ENCODE measurements at regions not wholly inside any gene's neighbourhood (a gene's known extent, or its start where the extent isn't known, plus 50 kb on each side); places are given as distances from the start of the nearest gene placed in this dataset.
A peak's percentile ranks its signal among the peaks of the same experiment; 100 is the strongest.

DNA sequence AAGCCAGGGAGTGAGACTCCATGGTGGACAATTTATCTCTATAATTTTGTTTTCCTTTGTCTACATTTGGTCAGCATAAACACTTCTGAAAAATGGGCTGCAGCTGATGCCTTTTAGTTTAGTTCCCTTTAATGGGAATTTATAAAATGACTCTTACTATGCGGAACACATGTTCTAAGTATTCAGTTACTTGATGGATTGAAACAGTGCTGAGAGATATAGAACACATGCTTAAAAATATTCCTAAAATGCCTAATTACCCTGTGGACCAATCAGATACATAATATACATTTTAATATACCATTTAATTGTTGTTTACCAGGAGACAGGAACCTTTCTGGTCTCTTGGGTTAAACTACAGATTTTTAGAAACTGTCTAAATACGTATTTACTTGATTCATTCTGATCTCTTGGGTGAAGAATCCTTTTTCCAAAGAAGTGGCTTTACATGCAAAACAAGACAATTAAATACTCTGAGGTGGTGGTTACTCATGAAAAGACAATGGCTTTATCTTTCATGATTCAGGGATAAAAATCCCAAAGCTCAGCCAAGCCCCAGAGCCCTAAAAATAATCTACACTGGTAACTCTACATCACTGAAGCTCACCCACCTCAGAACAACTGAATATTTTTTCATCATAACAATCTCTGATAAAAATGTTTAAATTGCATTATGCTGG, 128.1 kb upstream of the SERTAD2 start:
- no peak overlapping the region for H3K23ac ChIP-seq (ENCODE audit: low read depth, low read length)
- ChIA-PET POLR2A (ENCODE audit: unreplicated experiment) (no interaction called here), CTCF (interaction anchor here (1.3 kb wide), 1 partner anchor 9 kb away, joined by 4 read pairs; no protein-coding TSS in a partner anchor)
- no peaks in the 10 kb centered on the region for H3K36me3 ChIP-seq (ENCODE audit: control insufficient read depth, insufficient read depth, low read length)
- peaks cover 12% of the 10 kb centered on the region for H3K4me1 ChIP-seq (ENCODE audit: control insufficient read depth, insufficient read depth, low read length)
- H3K79me1 ChIP-seq (ENCODE audit: low read depth in 1 of 2, low read length in 2 of 2): no peaks in the 10 kb centered on the region
- in situ Hi-C loops (cut with MboI; ENCODE audit: low sequenced_read_pairs): no loop called here
- no peak overlapping the region for H3K4me3 ChIP-seq (ENCODE audit: insufficient read depth, low read depth, low read length)
- H3K9me1 ChIP-seq (ENCODE audit: insufficient read depth, low read length): peaks cover 4% of the 10 kb centered on the region; the same call in 1 of the 2 replicates
- H2AK5ac ChIP-seq (ENCODE audit: low read depth, low read length): peak overlapping the region; percentile 24; the same call in 1 of the 2 replicates
- H3K27me3 ChIP-seq (ENCODE audit: control insufficient read depth, insufficient read depth, low read length): no peaks in the 10 kb centered on the region
- no peak overlapping the region for H2BK5ac ChIP-seq (ENCODE audit: low read depth, low read length, poor library complexity, severe bottlenecking)
- no peak overlapping the region for H3K18ac ChIP-seq (ENCODE audit: low read depth, low read length)
- no TSS peak for BruUV-seq (replicated peaks)
- H4K5ac ChIP-seq (ENCODE audit: low read depth, low read length): no peak overlapping the region
- H2BK120ac ChIP-seq (ENCODE audit: low read depth, low read length): no peak overlapping the region; the same call in 1 of the 2 replicates
- no peak overlapping the region for H2AK9ac ChIP-seq (replicated peaks; ENCODE audit: low read depth, low read length, poor library complexity)
- TF ChIP-seq RAD21 (IDR thresholded peaks at IDR 0.05; ENCODE audit: low read length) (no peak), CHD1 (IDR thresholded peaks at IDR 0.05; ENCODE audit: low read depth, low read length) (no peak), MXI1 (IDR thresholded peaks at IDR 0.05; ENCODE audit: borderline replicate concordance, low read depth, low read length) (no peak), MAFK (IDR thresholded peaks at IDR 0.05; ENCODE audit: low read depth, low read length) (no peak), MAZ (IDR thresholded peaks at IDR 0.05; ENCODE audit: borderline replicate concordance, low read depth, low read length) (no peak), RCOR1 (IDR thresholded peaks at IDR 0.05; ENCODE audit: insufficient replicate concordance, low read length) (no peak), RFX5 (IDR thresholded peaks at IDR 0.05; ENCODE audit: low read depth, low read length) (no peak), CEBPB (IDR thresholded peaks at IDR 0.05; ENCODE audit: low read depth, low read length) (no peak), NFE2L2 (IDR thresholded peaks at IDR 0.05; ENCODE audit: low read depth, low read length) (no peak), POLR2A (IDR thresholded peaks at IDR 0.05; ENCODE audit: low read depth, low read length) (no peak), USF2 (IDR thresholded peaks at IDR 0.05; ENCODE audit: low read depth, low read length) (no peak), FOS (IDR thresholded peaks at IDR 0.05; ENCODE audit: low read depth, low read length) (no peak), BHLHE40 (IDR thresholded peaks at IDR 0.05; ENCODE audit: low read depth, low read length) (no peak), CTCF (conservative IDR thresholded peaks at IDR 0.05; ENCODE audit: low read depth, low read length) (no peak), SMC3 (IDR thresholded peaks at IDR 0.05; ENCODE audit: low read depth, low read length) (no peak)
- TF ChIP-seq, protein P1, sequence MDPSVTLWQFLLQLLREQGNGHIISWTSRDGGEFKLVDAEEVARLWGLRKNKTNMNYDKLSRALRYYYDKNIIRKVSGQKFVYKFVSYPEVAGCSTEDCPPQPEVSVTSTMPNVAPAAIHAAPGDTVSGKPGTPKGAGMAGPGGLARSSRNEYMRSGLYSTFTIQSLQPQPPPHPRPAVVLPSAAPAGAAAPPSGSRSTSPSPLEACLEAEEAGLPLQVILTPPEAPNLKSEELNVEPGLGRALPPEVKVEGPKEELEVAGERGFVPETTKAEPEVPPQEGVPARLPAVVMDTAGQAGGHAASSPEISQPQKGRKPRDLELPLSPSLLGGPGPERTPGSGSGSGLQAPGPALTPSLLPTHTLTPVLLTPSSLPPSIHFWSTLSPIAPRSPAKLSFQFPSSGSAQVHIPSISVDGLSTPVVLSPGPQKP (IDR thresholded peaks at IDR 0.05; ENCODE audit: borderline replicate concordance, low read depth, low read length): no peak
- no peak overlapping the region for H3K56ac ChIP-seq (ENCODE audit: extremely low read depth, insufficient read depth, low read length)
- intact Hi-C loops (cut with micrococcal nuclease): no loop called here
- H2AFZ ChIP-seq (replicated peaks; ENCODE audit: low read length, poor library complexity): no peak overlapping the region
- no peak overlapping the region for H3K4me2 ChIP-seq (ENCODE audit: low read depth, low read length)
- H2BK15ac ChIP-seq (ENCODE audit: low read depth, low read length): peak overlapping the region; percentile 11; the same call in 1 of the 3 replicates
- H4K20me1 ChIP-seq (ENCODE audit: insufficient read depth, low read length): no peaks in the 10 kb centered on the region
- H3K14ac ChIP-seq (replicated peaks; ENCODE audit: low read depth, low read length): peak overlapping the region; percentile 50; the same call in 1 of the 2 replicates
- dilution Hi-C loops (cut with HindIII; ENCODE audit: low sequenced_read_pairs, unreplicated experiment): no loop called here
- no peak overlapping the region for H4K91ac ChIP-seq (ENCODE audit: insufficient read depth, low read depth, low read length)
- H3K4ac ChIP-seq (ENCODE audit: low read depth, low read length): 0 out of 2 replicates have a peak overlapping the region, but pooled peaks have one; percentile 25
- DNase-seq: peak; percentile 27
- ATAC-seq (ENCODE audit: low read depth): no peak
- peak overlapping the region; percentile 49; the same call in 1 of the 2 replicates for H2BK20ac ChIP-seq (ENCODE audit: low read depth, low read length)
- no peak overlapping the region; a peak in 1 of 4 replicates for H4K8ac ChIP-seq (ENCODE audit: low read depth in 2 of 2, low read length in 2 of 2)
- H3K9me3 ChIP-seq (ENCODE audit: control insufficient read depth, insufficient read depth, low read length): no peaks in the 10 kb centered on the region
- no CpG with 5 or more reads among the region's 2 CpGs for WGBS, 2 experiments (ENCODE audit: extremely low coverage in 2 of 2, insufficient read length in 1 of 2)
- H3K27ac ChIP-seq (ENCODE audit: insufficient read depth, low read length): no peak overlapping the region
- no peak overlapping the region for H3K9ac ChIP-seq (ENCODE audit: low read depth, low read length)

All from IMR-90 (cell line).